HFFc6 (cell line): ENCODE measurements at regions not wholly inside any gene's neighbourhood (a gene's known extent, or its start where the extent isn't known, plus 50 kb on each side); places are given as distances from the start of the nearest gene placed in this dataset.

Experiments
- DNase-seq: peaks from one replicate; pipeline ENCODE4 v3.0.0-alpha.2; 2018
- H3K27ac Mint-ChIP-seq: 2 replicates; pipeline ENCODE4 v1.8.0; 2020; ENCODE audit warnings: mild to moderate bottlenecking, mixed read lengths
- H3K27me3 Mint-ChIP-seq: 2 replicates; pipeline ENCODE4 v1.8.0; 2021; ENCODE audit warnings: mild to moderate bottlenecking, moderate library complexity, mixed read lengths; ENCODE audit not compliant: insufficient read depth
- H3K36me3 Mint-ChIP-seq: 2 replicates; pipeline ENCODE4 v1.8.0; 2021; ENCODE audit warnings: low read depth, mixed read lengths
- H3K4me1 Mint-ChIP-seq: 2 replicates; pipeline ENCODE4 v1.8.0; 2020; ENCODE audit warnings: low read depth, mixed read lengths
- H3K4me3 Mint-ChIP-seq: 2 replicates; pipeline ENCODE4 v1.8.0; 2020; ENCODE audit warnings: mild to moderate bottlenecking, moderate library complexity, mixed read lengths
- H3K9me3 Mint-ChIP-seq: 2 replicates; pipeline ENCODE4 v1.8.0; 2020; ENCODE audit warnings: mild to moderate bottlenecking, mixed read lengths
- TF ChIP-seq, protein P1 (sequence below): fragments of 200-600 bp; sonication (generic); IDR thresholded peaks from 2 replicates; pipeline ENCODE4 v1.5.0; 2021; ENCODE audit warnings: antibody characterized with exemption, mild to moderate bottlenecking

GRCh38 chr2:129456691-129457090 lies 522.8 kb upstream of the RAB6C start:
- TF ChIP-seq, protein P1, sequence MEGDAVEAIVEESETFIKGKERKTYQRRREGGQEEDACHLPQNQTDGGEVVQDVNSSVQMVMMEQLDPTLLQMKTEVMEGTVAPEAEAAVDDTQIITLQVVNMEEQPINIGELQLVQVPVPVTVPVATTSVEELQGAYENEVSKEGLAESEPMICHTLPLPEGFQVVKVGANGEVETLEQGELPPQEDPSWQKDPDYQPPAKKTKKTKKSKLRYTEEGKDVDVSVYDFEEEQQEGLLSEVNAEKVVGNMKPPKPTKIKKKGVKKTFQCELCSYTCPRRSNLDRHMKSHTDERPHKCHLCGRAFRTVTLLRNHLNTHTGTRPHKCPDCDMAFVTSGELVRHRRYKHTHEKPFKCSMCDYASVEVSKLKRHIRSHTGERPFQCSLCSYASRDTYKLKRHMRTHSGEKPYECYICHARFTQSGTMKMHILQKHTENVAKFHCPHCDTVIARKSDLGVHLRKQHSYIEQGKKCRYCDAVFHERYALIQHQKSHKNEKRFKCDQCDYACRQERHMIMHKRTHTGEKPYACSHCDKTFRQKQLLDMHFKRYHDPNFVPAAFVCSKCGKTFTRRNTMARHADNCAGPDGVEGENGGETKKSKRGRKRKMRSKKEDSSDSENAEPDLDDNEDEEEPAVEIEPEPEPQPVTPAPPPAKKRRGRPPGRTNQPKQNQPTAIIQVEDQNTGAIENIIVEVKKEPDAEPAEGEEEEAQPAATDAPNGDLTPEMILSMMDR, result no peak
- DNase-seq, result no peak
- H3K36me3 Mint-ChIP-seq, result no peaks in the 10 kb centered on the region

GRCh38 chr2:129457277-129457818 lies 522.1 kb upstream of the RAB6C start:
- no peak overlapping the region for H3K4me3 Mint-ChIP-seq
- peaks cover 56% of the 10 kb centered on the region for H3K9me3 Mint-ChIP-seq
- no peaks in the 10 kb centered on the region for H3K36me3 Mint-ChIP-seq
- no peak overlapping the region for H3K27ac Mint-ChIP-seq
- TF ChIP-seq, protein P1, result no peak
- H3K27me3 Mint-ChIP-seq, result peaks cover 2% of the 10 kb centered on the region; the same call in 1 of the 2 replicates
- DNase-seq, result no peak
- H3K4me1 Mint-ChIP-seq, result no peaks in the 10 kb centered on the region

More at GRCh38 chr2:129456691-129457090, 522.8 kb upstream of the RAB6C start:
- Mint-ChIP-seq H3K4me3 (no peak overlapping the region), H3K27me3 (peaks cover 2% of the 10 kb centered on the region; the same call in 1 of the 2 replicates), H3K9me3 (peaks cover 54% of the 10 kb centered on the region), H3K27ac (no peak overlapping the region), H3K4me1 (no peaks in the 10 kb centered on the region)

GRCh38 chr2:129458006-129458405 lies 521.5 kb upstream of the RAB6C start:
- peaks cover 2% of the 10 kb centered on the region; the same call in 1 of the 2 replicates for H3K27me3 Mint-ChIP-seq
- H3K4me1 Mint-ChIP-seq, result no peaks in the 10 kb centered on the region
- TF ChIP-seq, protein P1, result no peak

GRCh38 chr2:129458436-129458835 lies 521.0 kb upstream of the RAB6C start:
- Mint-ChIP-seq H3K4me3 (no peak overlapping the region), H3K27ac (no peak overlapping the region), H3K27me3 (peaks cover 2% of the 10 kb centered on the region; the same call in 1 of the 2 replicates), H3K9me3 (peaks cover 50% of the 10 kb centered on the region), H3K4me1 (no peaks in the 10 kb centered on the region), H3K36me3 (no peaks in the 10 kb centered on the region)
- TF ChIP-seq, protein P1, result no peak
- DNase-seq, result no peak

More at GRCh38 chr2:129458006-129458405, 521.5 kb upstream of the RAB6C start:
- no peak for DNase-seq
- no peak overlapping the region for H3K4me3 Mint-ChIP-seq
- H3K36me3 Mint-ChIP-seq, result no peaks in the 10 kb centered on the region
- H3K27ac Mint-ChIP-seq, result no peak overlapping the region
- H3K9me3 Mint-ChIP-seq, result peaks cover 53% of the 10 kb centered on the region

GRCh38 chr2:129459200-129459876 lies 520.1 kb upstream of the RAB6C start:
- Mint-ChIP-seq H3K9me3 (peaks cover 53% of the 10 kb centered on the region), H3K27ac (no peak overlapping the region), H3K4me3 (no peak overlapping the region), H3K36me3 (no peaks in the 10 kb centered on the region), H3K4me1 (no peaks in the 10 kb centered on the region), H3K27me3 (peaks cover 2% of the 10 kb centered on the region; the same call in 1 of the 2 replicates)
- DNase-seq, result no peak
- TF ChIP-seq, protein P1, result no peak
